Astrocyte of the hippocampus (primary cell): ENCODE measurements at regions not wholly inside any gene's neighbourhood (a gene's known extent, or its start where the extent isn't known, plus 50 kb on each side); places are given as distances from the start of the nearest gene placed in this dataset.
"Not testable (repeated sequence)": the region's sequence is repeated elsewhere in the genome, so short reads cannot be mapped to it uniquely, and the experiment has no call there.

Experiments
- DNase-seq: peaks from one replicate; pipeline ENCODE4 v3.0.0; 2011; ENCODE audit warnings: low read depth, low spot score

GRCh38 chr7:42567051-42567450, 330.0 kb upstream of the GLI3 start:
- no peak for DNase-seq

GRCh38 chr7:42561797-42562196, 324.8 kb upstream of the GLI3 start:
- DNase-seq: no peak

GRCh38 chr7:42560866-42561265, 323.9 kb upstream of the GLI3 start:
- no peak for DNase-seq

GRCh38 chr7:42554932-42555331, 317.9 kb upstream of the GLI3 start:
- not testable (repeated sequence) for DNase-seq

- no peak for DNase-seq
These were observed 315.2 kb upstream of the GLI3 start for GRCh38 chr7:42552227-42552626.

- DNase-seq: no peak
These were observed 313.9 kb upstream of the GLI3 start for GRCh38 chr7:42550706-42551470.

GRCh38 chr7:42549866-42550485, 313.0 kb upstream of the GLI3 start:
- DNase-seq: no peak

GRCh38 chr7:42548816-42549611, 312.0 kb upstream of the GLI3 start:
- DNase-seq: no peak

- no peak for DNase-seq
These were observed 308.2 kb upstream of the GLI3 start for GRCh38 chr7:42545049-42545724.

GRCh38 chr7:42543953-42544352, 306.9 kb upstream of the GLI3 start:
- DNase-seq: no peak

- DNase-seq: not testable (repeated sequence)
These were observed 305.4 kb upstream of the GLI3 start for GRCh38 chr7:42542446-42542845.

- no peak for DNase-seq
These were observed 297.4 kb upstream of the GLI3 start for GRCh38 chr7:42534441-42534840.

- DNase-seq: peak; percentile 38
These were observed 290.0 kb upstream of the GLI3 start for GRCh38 chr7:42527004-42527403.

- peak; percentile 53 for DNase-seq
These were observed 285.4 kb upstream of the GLI3 start for GRCh38 chr7:42522227-42522991.

- no peak for DNase-seq
These were observed 274.0 kb upstream of the GLI3 start for GRCh38 chr7:42511027-42511426.

GRCh38 chr7:42506097-42506496, 269.1 kb upstream of the GLI3 start:
- DNase-seq: no peak

- no peak for DNase-seq
These were observed 265.0 kb upstream of the GLI3 start for GRCh38 chr7:42502022-42502421.

- DNase-seq: peak; percentile 30
These were observed 258.2 kb upstream of the GLI3 start for GRCh38 chr7:42495256-42495655.

GRCh38 chr7:42494736-42495135, 257.7 kb upstream of the GLI3 start:
- DNase-seq: peak; percentile 5

GRCh38 chr7:42494199-42494710, 257.2 kb upstream of the GLI3 start:
- DNase-seq: peak; percentile 3
